NCI-H69 (cell line): ENCODE measurements at regions not wholly inside any gene's neighbourhood (a gene's known extent, or its start where the extent isn't known, plus 50 kb on each side); places are given as distances from the start of the nearest gene placed in this dataset.

Experiments used
- DNase-seq: peaks from one replicate; lab custom pipeline; 2025; lab: John Stamatoyannopoulos, UW

GRCh38 chr16:17858061-17858460 lies 387.3 kb upstream of the XYLT1 start:
- DNase-seq: no peak

- no peak for DNase-seq
Measured at GRCh38 chr16:17853958-17854357, 383.2 kb upstream of the XYLT1 start.

DNA sequence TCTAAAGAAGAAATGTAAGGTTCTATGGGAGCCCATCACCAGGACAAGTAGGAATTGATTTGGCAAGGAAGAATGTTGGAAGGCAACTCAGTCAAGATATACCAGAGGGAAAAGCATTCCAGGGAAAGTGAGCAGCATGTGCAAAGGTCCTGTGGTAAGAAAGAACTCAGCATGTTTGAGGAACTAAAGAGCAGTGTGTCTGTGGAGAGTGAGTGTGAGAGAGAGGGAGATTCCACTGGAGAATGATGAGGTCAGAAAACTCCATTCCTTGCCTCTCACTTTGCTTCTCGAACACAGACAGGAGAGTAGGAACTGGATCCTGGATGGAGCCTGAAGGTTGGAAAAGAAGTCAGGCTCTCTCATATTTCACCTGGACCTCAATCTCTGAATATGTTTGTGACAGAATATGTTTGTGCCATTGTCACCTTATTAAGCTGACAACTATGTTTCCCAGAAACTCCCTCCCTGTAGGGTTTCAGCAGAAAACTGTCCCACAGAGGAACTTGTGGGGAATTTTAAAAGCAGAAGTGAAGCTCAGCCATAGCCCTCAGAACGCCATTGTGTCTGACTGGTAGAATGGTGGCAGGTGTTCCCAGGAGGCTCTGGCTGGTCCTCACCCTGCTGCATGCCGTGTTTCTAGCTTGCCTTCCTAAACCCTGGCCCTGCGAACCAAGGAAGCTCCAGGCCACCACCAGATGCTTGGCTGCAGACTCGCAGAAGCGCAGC lies 382.4 kb upstream of the XYLT1 start:
- no peak for DNase-seq

- DNase-seq: peak; percentile 23
Measured at GRCh38 chr16:17850581-17851250, 380.0 kb upstream of the XYLT1 start.

- no peak for DNase-seq
Measured at GRCh38 chr16:17847234-17847795, 376.6 kb upstream of the XYLT1 start.

GRCh38 chr16:17846030-17846429 lies 375.3 kb upstream of the XYLT1 start:
- no peak for DNase-seq

DNA sequence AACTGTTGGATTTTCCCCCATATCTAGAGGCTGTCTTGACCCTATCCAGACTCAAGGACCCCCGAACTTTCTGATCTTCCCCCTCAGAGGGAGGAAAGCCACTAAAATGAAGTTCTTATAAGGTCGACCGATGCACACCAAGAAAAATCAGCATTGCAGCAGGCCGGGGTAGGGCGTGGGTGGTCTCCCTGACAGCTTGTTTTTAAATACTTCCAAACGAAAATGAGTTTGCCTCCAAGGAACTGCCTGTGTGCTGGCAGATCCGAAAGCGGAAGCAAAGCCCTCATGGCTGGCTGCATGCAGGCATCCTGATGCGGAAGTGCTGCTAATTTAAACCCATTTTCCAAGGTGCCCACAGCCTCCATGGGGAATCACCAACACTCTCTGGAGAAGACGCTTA lies 374.3 kb upstream of the XYLT1 start:
- no peak for DNase-seq

GRCh38 chr16:17843905-17844304 lies 373.1 kb upstream of the XYLT1 start:
- no peak for DNase-seq

DNA sequence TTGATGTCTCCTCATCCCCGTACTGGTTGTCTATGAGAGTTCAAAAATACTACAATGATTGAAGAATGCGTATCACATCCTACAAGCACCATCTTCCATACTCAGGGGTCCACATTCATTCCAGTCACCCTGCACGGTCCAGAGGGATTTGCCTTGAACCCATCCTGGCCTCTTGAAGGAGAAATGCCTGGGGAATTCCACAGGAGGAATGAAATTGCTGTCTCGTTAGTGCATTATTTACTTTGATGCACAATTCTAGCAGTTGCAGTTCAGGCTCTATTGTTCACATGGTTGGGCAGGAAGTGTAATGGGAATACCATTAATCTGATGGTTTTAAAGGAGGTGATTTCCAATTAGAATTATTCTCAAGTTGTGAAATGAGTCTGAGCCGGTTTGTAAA lies 369.1 kb upstream of the XYLT1 start:
- DNase-seq: no peak

DNA sequence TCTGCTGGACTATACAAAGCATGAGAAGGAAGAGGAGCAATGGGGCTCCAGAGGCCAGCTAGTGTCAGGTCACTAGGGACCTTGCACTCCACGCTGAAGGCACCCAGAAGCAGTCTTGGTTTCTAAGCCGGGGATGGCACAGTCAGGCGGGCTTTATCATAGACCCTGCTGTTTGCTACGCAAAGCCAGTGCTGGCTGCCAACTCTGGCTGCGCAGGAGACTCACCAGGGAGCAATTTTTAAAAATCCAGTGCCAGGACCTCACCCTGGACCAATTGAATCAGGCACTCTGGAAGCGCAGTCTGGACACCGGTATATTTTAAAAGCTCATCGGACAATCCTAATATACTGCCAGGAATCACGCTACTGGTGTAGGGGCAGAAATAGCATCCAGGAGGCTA lies 368.5 kb upstream of the XYLT1 start:
- no peak for DNase-seq

GRCh38 chr16:17836868-17837602 lies 366.3 kb upstream of the XYLT1 start:
- DNase-seq: no peak

DNA sequence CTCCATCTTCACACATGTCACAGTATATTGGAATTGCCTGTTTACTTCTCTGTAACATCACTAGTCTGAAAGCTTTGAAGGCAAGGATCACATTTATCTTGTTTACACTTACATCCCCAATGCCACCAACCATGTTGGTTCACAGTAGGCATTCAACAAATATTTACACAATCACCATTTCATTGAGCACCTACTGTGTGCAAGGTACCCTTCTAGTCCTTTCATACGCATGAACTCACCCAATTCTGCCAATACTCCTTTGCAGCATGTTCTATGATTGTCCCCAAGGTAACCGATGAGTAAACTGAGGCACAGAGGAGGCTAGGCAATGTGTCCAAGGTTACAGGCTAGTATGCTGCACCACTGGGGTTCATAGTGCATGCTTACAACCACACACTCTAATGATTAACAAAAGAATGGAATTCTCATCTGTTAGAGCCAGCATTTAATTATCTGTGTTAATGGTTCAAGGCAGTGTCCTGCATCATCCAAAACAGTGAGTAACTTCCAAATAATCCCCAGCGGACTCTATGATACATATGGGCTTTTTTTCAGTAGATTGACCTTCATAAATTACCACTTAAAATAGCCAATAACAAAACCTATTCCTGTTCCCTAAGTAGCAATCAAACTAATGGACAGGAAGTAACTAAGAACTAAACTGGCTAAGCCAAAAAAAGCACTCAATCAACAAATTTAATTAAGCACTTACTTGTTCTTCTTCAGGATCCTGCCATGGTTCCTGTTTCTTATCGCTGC lies 364.5 kb upstream of the XYLT1 start:
- no peak for DNase-seq

DNA sequence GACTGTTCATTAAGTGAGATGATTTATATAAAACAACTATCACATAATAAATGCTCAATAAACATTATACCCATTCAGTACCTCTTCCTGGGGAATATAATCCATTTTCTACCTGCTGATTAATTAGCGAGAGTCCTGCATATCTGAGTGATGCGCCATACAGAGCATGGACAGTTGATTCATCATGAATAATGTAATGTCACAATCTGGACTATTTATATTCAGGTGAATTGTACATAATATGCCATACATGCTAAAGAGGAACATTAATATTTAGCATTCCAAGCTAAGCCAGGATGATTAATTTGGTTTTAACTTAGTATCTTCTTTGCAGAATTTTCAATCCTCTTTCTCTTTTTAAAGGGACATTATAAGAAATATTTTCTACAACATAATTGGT lies 362.0 kb upstream of the XYLT1 start:
- no peak for DNase-seq

DNA sequence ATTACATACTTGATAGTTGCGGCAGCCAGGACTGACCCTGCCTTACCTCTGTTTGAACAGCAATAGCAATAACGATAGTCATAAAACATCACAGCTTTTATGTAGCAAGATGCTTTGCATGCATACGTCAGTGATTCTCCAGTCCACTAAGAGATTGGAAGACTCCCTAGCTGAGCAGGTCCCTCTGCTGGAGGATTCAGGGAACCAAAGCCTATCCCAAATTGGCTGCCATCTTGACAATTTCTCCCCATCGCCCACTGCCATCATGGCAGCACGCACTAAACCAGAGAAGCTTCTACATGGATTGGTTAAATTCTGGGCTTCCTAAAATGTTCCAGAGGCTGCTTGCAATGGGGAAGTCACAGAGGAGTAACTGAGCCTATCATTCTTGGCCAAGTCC lies 360.6 kb upstream of the XYLT1 start:
- no peak for DNase-seq

- no peak for DNase-seq
Measured at GRCh38 chr16:17830651-17831050, 359.9 kb upstream of the XYLT1 start.

DNA sequence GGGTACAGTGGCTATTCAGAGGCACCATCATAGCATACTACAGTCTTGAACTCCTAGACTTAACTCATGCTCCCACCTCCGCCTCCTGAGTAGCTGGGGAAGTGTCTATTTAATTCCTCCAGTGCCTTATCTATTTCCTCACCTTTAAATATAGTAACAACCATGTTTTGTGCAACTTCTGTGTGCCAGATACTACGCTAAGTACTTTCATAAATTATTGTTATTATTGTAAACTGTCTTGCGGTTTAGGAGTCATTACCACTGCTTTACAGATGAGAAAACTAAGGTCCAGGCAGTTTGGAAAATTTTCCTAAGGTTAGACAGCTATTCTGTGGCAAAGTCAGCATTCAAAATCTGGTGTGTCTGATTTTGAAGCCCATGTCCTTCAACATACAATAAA lies 359.1 kb upstream of the XYLT1 start:
- no peak for DNase-seq

GRCh38 chr16:17828012-17828411 lies 357.3 kb upstream of the XYLT1 start:
- no peak for DNase-seq

- no peak for DNase-seq
Measured at GRCh38 chr16:17827313-17827712, 356.6 kb upstream of the XYLT1 start.

- DNase-seq: no peak
Measured at GRCh38 chr16:17817943-17818342, 347.2 kb upstream of the XYLT1 start.

DNA sequence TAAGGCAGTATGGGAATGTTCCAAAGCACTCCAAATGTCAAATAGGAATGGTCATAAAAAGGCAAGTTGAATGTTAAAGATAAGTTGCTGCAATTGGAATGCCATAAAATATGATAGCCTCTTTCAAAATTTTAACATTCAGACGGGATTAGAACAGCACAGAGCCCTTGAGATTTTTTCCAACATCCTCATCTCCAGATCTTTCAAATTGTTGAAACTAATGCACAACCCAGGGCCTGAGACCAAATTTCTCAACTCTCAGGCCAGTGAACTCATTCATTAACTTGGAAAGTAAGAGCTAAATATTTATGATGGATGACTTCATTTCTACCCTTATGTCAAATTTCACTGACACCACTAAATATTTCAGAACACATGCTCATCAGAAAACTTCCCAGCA lies 346.5 kb upstream of the XYLT1 start:
- DNase-seq: no peak

- DNase-seq: peak; percentile 7
Measured at GRCh38 chr16:17812771-17813170, 342.0 kb upstream of the XYLT1 start.

DNA sequence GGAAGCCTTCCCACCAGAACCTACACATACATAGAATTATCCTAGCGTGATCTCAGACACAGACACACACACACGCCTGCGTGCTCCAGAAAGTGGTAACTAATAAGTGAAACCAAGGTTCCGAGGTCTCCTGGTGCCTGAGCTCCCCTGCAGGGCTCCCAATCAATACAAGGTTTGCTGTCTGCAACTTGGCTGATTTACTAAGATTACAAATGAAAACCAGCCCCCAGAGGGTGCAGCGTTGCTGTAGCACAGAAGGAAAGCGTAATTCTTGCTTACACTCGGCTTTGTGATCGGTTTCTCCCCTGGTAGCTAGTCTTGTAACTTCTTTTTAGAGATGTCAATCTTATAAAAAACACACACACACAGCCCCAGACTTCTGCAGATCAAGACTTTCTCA lies 334.1 kb upstream of the XYLT1 start:
- DNase-seq: no peak
